ENCODE measurements at regions not wholly inside any gene's neighbourhood (a gene's known extent, or its start where the extent isn't known, plus 50 kb on each side); places are given as distances from the start of the nearest gene placed in this dataset.

DNA sequence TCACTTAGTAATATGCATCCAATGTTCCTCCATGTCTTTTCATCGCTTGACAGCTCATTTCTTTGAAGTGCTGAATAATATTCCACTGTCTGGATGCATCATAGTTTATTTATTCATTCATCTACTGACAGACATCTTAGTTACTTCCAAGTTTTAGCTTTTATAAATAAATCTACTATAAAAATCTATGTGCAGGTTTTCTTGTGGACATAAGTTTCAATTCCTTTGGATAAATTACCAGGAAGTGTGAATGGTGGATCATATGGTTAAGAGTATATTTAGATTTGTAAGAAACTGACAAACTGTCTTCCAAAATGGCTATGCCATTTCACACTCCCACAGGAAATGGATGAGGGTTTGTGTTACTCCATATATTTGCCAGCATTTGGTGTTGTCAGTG, 1392.9 kb upstream of the PABPC4L start:
- TF ChIP-seq, protein P1, sequence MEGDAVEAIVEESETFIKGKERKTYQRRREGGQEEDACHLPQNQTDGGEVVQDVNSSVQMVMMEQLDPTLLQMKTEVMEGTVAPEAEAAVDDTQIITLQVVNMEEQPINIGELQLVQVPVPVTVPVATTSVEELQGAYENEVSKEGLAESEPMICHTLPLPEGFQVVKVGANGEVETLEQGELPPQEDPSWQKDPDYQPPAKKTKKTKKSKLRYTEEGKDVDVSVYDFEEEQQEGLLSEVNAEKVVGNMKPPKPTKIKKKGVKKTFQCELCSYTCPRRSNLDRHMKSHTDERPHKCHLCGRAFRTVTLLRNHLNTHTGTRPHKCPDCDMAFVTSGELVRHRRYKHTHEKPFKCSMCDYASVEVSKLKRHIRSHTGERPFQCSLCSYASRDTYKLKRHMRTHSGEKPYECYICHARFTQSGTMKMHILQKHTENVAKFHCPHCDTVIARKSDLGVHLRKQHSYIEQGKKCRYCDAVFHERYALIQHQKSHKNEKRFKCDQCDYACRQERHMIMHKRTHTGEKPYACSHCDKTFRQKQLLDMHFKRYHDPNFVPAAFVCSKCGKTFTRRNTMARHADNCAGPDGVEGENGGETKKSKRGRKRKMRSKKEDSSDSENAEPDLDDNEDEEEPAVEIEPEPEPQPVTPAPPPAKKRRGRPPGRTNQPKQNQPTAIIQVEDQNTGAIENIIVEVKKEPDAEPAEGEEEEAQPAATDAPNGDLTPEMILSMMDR (IDR thresholded peaks at IDR 0.05; ENCODE audit: insufficient read depth, low read depth, low read length) = no peak
- no peak for TF ChIP-seq EZH2 (IDR thresholded peaks at IDR 0.05; ENCODE audit: insufficient read depth, low read length)

Data from astrocyte (in vitro differentiated cells and primary cell).